ENCODE measurements at regions not wholly inside any gene's neighbourhood (a gene's known extent, or its start where the extent isn't known, plus 50 kb on each side); places are given as distances from the start of the nearest gene placed in this dataset.
A peak's percentile ranks its signal among the peaks of the same experiment; 100 is the strongest.

DNA sequence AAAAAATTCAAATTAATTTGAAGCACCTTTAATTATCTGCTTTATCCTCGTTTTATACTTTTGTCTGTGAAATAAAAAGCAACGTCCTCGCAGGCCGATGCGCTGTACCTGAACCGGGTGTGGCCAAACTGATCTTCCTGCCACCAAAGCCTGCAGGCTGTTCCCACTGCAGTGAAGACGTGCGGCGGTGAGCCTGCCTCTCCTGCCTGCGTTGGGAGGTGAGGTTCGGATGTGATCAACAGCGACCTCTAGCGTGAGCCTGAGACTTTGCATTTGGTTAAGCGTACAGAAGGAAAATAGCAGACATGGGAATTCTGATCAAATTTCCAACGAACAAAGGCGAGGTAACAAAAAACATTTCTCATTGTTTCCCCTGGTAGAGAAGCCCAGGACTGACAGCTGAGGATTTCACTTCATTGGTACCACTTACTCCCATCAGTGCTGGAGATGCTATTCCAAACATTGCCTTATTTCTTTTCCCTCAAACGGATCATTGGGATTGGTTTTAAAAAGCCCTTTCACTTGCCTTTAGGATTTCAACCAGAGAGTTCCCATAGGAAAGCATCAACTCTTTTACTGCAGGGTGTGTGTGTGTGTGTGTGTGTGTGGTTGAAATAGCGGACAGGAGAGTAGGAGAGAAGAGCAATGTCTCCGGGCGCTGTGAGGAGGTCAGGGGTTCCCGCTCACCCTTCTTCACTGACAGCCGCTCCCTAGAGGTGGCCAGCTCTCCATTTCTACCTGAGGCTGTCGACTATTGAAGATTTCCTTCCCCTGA lies 56.6 kb upstream of the CCN6 start:
- WGBS (ENCODE audit: insufficient coverage, low lambda C conversion rate) = 0% methylated on average over 4 of the region's 23 CpGs
- Histone ChIP-seq H3K9me3 (ENCODE audit: control insufficient read depth, low read depth, low read length) (no peaks in the 10 kb centered on the region), H3K27ac (ENCODE audit: low read length) (no peak overlapping the region), H3K4me3 (ENCODE audit: low read length) (no peak overlapping the region), H3K27me3 (ENCODE audit: control insufficient read depth, insufficient read depth, low read length) (peaks cover 10% of the 10 kb centered on the region), H3K36me3 (ENCODE audit: control insufficient read depth, insufficient read depth, low read length) (no peaks in the 10 kb centered on the region), H3K4me1 (ENCODE audit: control insufficient read depth, insufficient read depth, low read length) (peaks cover 4% of the 10 kb centered on the region)
- peak; percentile 63 to 73 for DNase-seq

- H3K27ac ChIP-seq (ENCODE audit: low read length) = no peak overlapping the region
- H3K4me1 ChIP-seq (ENCODE audit: control insufficient read depth, insufficient read depth, low read length) = peaks cover 4% of the 10 kb centered on the region
Observed at GRCh38 chr6:111997853-111998208, 56.1 kb upstream of the CCN6 start.

DNA sequence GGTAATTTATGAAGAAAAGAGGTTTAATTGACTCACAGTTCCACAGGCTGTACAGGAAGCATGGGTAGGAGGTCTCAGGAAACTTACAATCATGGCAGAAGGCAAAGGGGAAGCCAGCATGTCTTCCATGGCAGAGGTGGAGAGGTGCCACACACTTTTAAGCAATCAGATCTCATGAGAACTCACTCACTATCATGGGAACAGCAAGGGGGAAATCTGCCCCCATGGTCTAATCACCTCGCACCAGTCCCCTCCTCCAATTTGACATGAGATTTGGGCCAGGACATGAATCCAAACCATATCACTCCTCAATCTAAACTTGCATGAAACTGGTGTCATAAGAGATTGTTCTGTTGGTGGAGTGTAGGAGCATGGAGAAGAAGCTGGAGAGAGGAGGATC lies 51.6 kb upstream of the CCN6 start:
- no peak overlapping the region for H3K27ac ChIP-seq (ENCODE audit: low read length)
- no peak overlapping the region for H3K4me3 ChIP-seq (ENCODE audit: low read length)
- no peaks in the 10 kb centered on the region for H3K9me3 ChIP-seq (ENCODE audit: control insufficient read depth, low read depth, low read length)
- no peak for DNase-seq
- no peaks in the 10 kb centered on the region for H3K4me1 ChIP-seq (ENCODE audit: control insufficient read depth, insufficient read depth, low read length)
- no CpG with 5 or more reads among the region's 1 CpG for WGBS (ENCODE audit: insufficient coverage, low lambda C conversion rate)
- H3K27me3 ChIP-seq (ENCODE audit: control insufficient read depth, insufficient read depth, low read length) = no peaks in the 10 kb centered on the region
- H3K36me3 ChIP-seq (ENCODE audit: control insufficient read depth, insufficient read depth, low read length) = no peaks in the 10 kb centered on the region

More at GRCh38 chr6:111997853-111998208, 56.1 kb upstream of the CCN6 start:
- Histone ChIP-seq H3K27me3 (ENCODE audit: control insufficient read depth, insufficient read depth, low read length) (peaks cover 7% of the 10 kb centered on the region), H3K4me3 (ENCODE audit: low read length) (no peak overlapping the region), H3K9me3 (ENCODE audit: control insufficient read depth, low read depth, low read length) (no peaks in the 10 kb centered on the region), H3K36me3 (ENCODE audit: control insufficient read depth, insufficient read depth, low read length) (no peaks in the 10 kb centered on the region)
- WGBS (ENCODE audit: insufficient coverage, low lambda C conversion rate) = no CpG with 5 or more reads among the region's 6 CpGs
- DNase-seq = no peak
